ENCODE measurements at regions not wholly inside any gene's neighbourhood (a gene's known extent, or its start where the extent isn't known, plus 50 kb on each side); places are given as distances from the start of the nearest gene placed in this dataset.

- no peaks in the 10 kb centered on the region for H3K27me3 ChIP-seq (ENCODE audit: control insufficient read depth, insufficient read depth, low read length)
- no peak overlapping the region for H3K4me3 ChIP-seq (ENCODE audit: insufficient read depth, low read depth, low read length)
- H3K36me3 ChIP-seq (ENCODE audit: control insufficient read depth, insufficient read depth, low read length), result no peaks in the 10 kb centered on the region
- no peak overlapping the region for H3K23ac ChIP-seq (ENCODE audit: low read depth, low read length)
- peaks cover 5% of the 10 kb centered on the region; the same call in 1 of the 2 replicates for H3K9me3 ChIP-seq (ENCODE audit: control insufficient read depth, insufficient read depth, low read length)
- no peak overlapping the region for H2BK20ac ChIP-seq (ENCODE audit: low read depth, low read length)
- DNase-seq (no peak), ATAC-seq (ENCODE audit: low read depth) (no peak)
- H2BK15ac ChIP-seq (ENCODE audit: low read depth, low read length), result no peak overlapping the region
- TF ChIP-seq MAFK (IDR thresholded peaks at IDR 0.05; ENCODE audit: low read depth, low read length) (no peak), RFX5 (IDR thresholded peaks at IDR 0.05; ENCODE audit: low read depth, low read length) (no peak), NFE2L2 (IDR thresholded peaks at IDR 0.05; ENCODE audit: low read depth, low read length) (no peak), POLR2A (IDR thresholded peaks at IDR 0.05; ENCODE audit: low read depth, low read length) (no peak), USF2 (IDR thresholded peaks at IDR 0.05; ENCODE audit: low read depth, low read length) (no peak), BHLHE40 (IDR thresholded peaks at IDR 0.05; ENCODE audit: low read depth, low read length) (no peak), CTCF (conservative IDR thresholded peaks at IDR 0.05; ENCODE audit: low read depth, low read length) (no peak), SMC3 (IDR thresholded peaks at IDR 0.05; ENCODE audit: low read depth, low read length) (no peak), MAZ (IDR thresholded peaks at IDR 0.05; ENCODE audit: borderline replicate concordance, low read depth, low read length) (no peak), FOS (IDR thresholded peaks at IDR 0.05; ENCODE audit: low read depth, low read length) (no peak), ELK1 (IDR thresholded peaks at IDR 0.05; ENCODE audit: borderline replicate concordance, low read depth, low read length) (no peak), CHD1 (IDR thresholded peaks at IDR 0.05; ENCODE audit: low read depth, low read length) (no peak), RAD21 (IDR thresholded peaks at IDR 0.05; ENCODE audit: low read length) (no peak), MXI1 (IDR thresholded peaks at IDR 0.05; ENCODE audit: borderline replicate concordance, low read depth, low read length) (no peak), CEBPB (IDR thresholded peaks at IDR 0.05; ENCODE audit: low read depth, low read length) (no peak), RCOR1 (IDR thresholded peaks at IDR 0.05; ENCODE audit: insufficient replicate concordance, low read length) (no peak)
- ChIA-PET POLR2A (ENCODE audit: unreplicated experiment) (no interaction called here), CTCF (interaction anchor here (0.6 kb wide), 1 partner anchor 112 kb away, joined by 3 read pairs; no protein-coding TSS in a partner anchor)
- no peak overlapping the region for H3K9ac ChIP-seq (ENCODE audit: low read depth, low read length)
- peaks cover 3% of the 10 kb centered on the region for H3K4me1 ChIP-seq (ENCODE audit: control insufficient read depth, insufficient read depth, low read length)
- no peaks in the 10 kb centered on the region for H4K20me1 ChIP-seq (ENCODE audit: insufficient read depth, low read length)
- no peak overlapping the region for H2AK9ac ChIP-seq (replicated peaks; ENCODE audit: low read depth, low read length, poor library complexity)
- H4K5ac ChIP-seq (ENCODE audit: low read depth, low read length), result no peak overlapping the region
- no peak overlapping the region for H4K8ac ChIP-seq (ENCODE audit: low read depth in 2 of 2, low read length in 2 of 2)
- no TSS peak for BruUV-seq (replicated peaks)
- intact Hi-C loops (cut with micrococcal nuclease), result no loop called here
- dilution Hi-C loops (cut with HindIII; ENCODE audit: low sequenced_read_pairs, unreplicated experiment), result no loop called here
- no peak overlapping the region for H2AFZ ChIP-seq (replicated peaks; ENCODE audit: low read length, poor library complexity)
- no CpG with 5 or more reads among the region's 1 CpG for WGBS, 2 experiments (ENCODE audit: extremely low coverage in 2 of 2, insufficient read length in 1 of 2)
- H4K91ac ChIP-seq (ENCODE audit: insufficient read depth, low read depth, low read length), result no peak overlapping the region
- no peak overlapping the region for H2AK5ac ChIP-seq (ENCODE audit: low read depth, low read length)
- no peak overlapping the region for H3K4ac ChIP-seq (ENCODE audit: low read depth, low read length)
- 0 out of 2 replicates have a peak, but pooled peaks cover 2% of the 10 kb centered on the region for H3K9me1 ChIP-seq (ENCODE audit: insufficient read depth, low read length)
- H2BK120ac ChIP-seq (ENCODE audit: low read depth, low read length), result no peak overlapping the region
- H3K14ac ChIP-seq (replicated peaks; ENCODE audit: low read depth, low read length), result no peak overlapping the region
- H3K79me1 ChIP-seq (ENCODE audit: low read depth in 1 of 2, low read length in 2 of 2), result no peaks in the 10 kb centered on the region
- no peak overlapping the region for H3K4me2 ChIP-seq (ENCODE audit: low read depth, low read length)
- no peak overlapping the region for H2BK5ac ChIP-seq (ENCODE audit: low read depth, low read length, poor library complexity, severe bottlenecking)
- in situ Hi-C loops (cut with MboI; ENCODE audit: low sequenced_read_pairs), result no loop called here
- no peak overlapping the region for H3K18ac ChIP-seq (ENCODE audit: low read depth, low read length)
- H3K56ac ChIP-seq (ENCODE audit: extremely low read depth, insufficient read depth, low read length), result no peak overlapping the region
- no peak overlapping the region for H3K27ac ChIP-seq (ENCODE audit: insufficient read depth, low read length)
These were observed 106.9 kb downstream of the CARTPT start for GRCh38 chr5:71825992-71826391.

All from IMR-90 (cell line).